ENCODE measurements at regions not wholly inside any gene's neighbourhood (a gene's known extent, or its start where the extent isn't known, plus 50 kb on each side); places are given as distances from the start of the nearest gene placed in this dataset.

- FAIRE-seq (no peak), DNase-seq (ENCODE audit: insufficient read length, low spot score) (no peak)
These were observed 518.5 kb downstream of the PLPP3 start for GRCh38 chr1:56060906-56061305.

GRCh38 chr1:56057466-56058405 lies 521.6 kb downstream of the PLPP3 start:
- DNase-seq (ENCODE audit: insufficient read length, low spot score) (no peak), FAIRE-seq (no peak)

- no peak for FAIRE-seq
These were observed 522.7 kb downstream of the PLPP3 start for GRCh38 chr1:56056438-56057287.

GRCh38 chr1:56054959-56055358 lies 524.4 kb downstream of the PLPP3 start:
- DNase-seq (ENCODE audit: insufficient read length, low spot score) (no peak), FAIRE-seq (no peak)

More at GRCh38 chr1:56056438-56057287, 522.7 kb downstream of the PLPP3 start:
- no peak for DNase-seq (ENCODE audit: insufficient read length, low spot score)

- DNase-seq (ENCODE audit: insufficient read length, low spot score): no peak
- FAIRE-seq: no peak
These were observed 527.3 kb downstream of the PLPP3 start for GRCh38 chr1:56052041-56052440.

GRCh38 chr1:56050911-56051310 lies 528.5 kb downstream of the PLPP3 start:
- no peak for DNase-seq (ENCODE audit: insufficient read length, low spot score)
- FAIRE-seq: no peak

- no peak for FAIRE-seq
- DNase-seq (ENCODE audit: insufficient read length, low spot score): no peak
These were observed 533.9 kb downstream of the PLPP3 start for GRCh38 chr1:56045477-56045876.

GRCh38 chr1:56045062-56045461 lies 534.3 kb downstream of the PLPP3 start:
- FAIRE-seq: no peak
- DNase-seq (ENCODE audit: insufficient read length, low spot score): no peak

GRCh38 chr1:56036479-56036878 lies 542.9 kb downstream of the PLPP3 start:
- FAIRE-seq (no peak), DNase-seq (ENCODE audit: insufficient read length, low spot score) (no peak)

GRCh38 chr1:56034847-56035481 lies 544.4 kb downstream of the PLPP3 start:
- DNase-seq (ENCODE audit: insufficient read length, low spot score): no peak
- FAIRE-seq: no peak

- FAIRE-seq (no peak), DNase-seq (ENCODE audit: insufficient read length, low spot score) (no peak)
These were observed 545.1 kb downstream of the PLPP3 start for GRCh38 chr1:56034222-56034621.

GRCh38 chr1:56033321-56034037 lies 545.9 kb downstream of the PLPP3 start:
- FAIRE-seq: no peak
- DNase-seq (ENCODE audit: insufficient read length, low spot score): no peak

- no peak for FAIRE-seq
- no peak for DNase-seq (ENCODE audit: insufficient read length, low spot score)
These were observed 547.2 kb downstream of the PLPP3 start for GRCh38 chr1:56032096-56032676.

- no peak for DNase-seq (ENCODE audit: insufficient read length, low spot score)
- no peak for FAIRE-seq
These were observed 548.4 kb downstream of the PLPP3 start for GRCh38 chr1:56031001-56031400.

- DNase-seq (ENCODE audit: insufficient read length, low spot score): no peak
- no peak for FAIRE-seq
These were observed 549.9 kb downstream of the PLPP3 start for GRCh38 chr1:56029319-56030003.

- no peak for DNase-seq (ENCODE audit: insufficient read length, low spot score)
- no peak for FAIRE-seq
These were observed 550.5 kb downstream of the PLPP3 start for GRCh38 chr1:56028911-56029310.

- DNase-seq (ENCODE audit: insufficient read length, low spot score) (no peak), FAIRE-seq (no peak)
These were observed 551.1 kb downstream of the PLPP3 start for GRCh38 chr1:56028244-56028643.

GRCh38 chr1:56025942-56026341 lies 553.4 kb downstream of the PLPP3 start:
- no peak for DNase-seq (ENCODE audit: insufficient read length, low spot score)
- FAIRE-seq: no peak

GRCh38 chr1:56024155-56024554 lies 555.2 kb downstream of the PLPP3 start:
- DNase-seq (ENCODE audit: insufficient read length, low spot score) (no peak), FAIRE-seq (no peak)

- FAIRE-seq (no peak), DNase-seq (ENCODE audit: insufficient read length, low spot score) (no peak)
These were observed 559.4 kb downstream of the PLPP3 start for GRCh38 chr1:56019922-56020321.
